NCI-H2196 (cell line): ENCODE measurements at regions not wholly inside any gene's neighbourhood (a gene's known extent, or its start where the extent isn't known, plus 50 kb on each side); places are given as distances from the start of the nearest gene placed in this dataset.
"Not testable (repeated sequence)": the region's sequence is repeated elsewhere in the genome, so short reads cannot be mapped to it uniquely, and the experiment has no call there.

Experiments used
- DNase-seq: peaks from one replicate; lab custom pipeline; 2025; ENCODE audit not compliant: unreplicated experiment; lab: John Stamatoyannopoulos, UW

DNA sequence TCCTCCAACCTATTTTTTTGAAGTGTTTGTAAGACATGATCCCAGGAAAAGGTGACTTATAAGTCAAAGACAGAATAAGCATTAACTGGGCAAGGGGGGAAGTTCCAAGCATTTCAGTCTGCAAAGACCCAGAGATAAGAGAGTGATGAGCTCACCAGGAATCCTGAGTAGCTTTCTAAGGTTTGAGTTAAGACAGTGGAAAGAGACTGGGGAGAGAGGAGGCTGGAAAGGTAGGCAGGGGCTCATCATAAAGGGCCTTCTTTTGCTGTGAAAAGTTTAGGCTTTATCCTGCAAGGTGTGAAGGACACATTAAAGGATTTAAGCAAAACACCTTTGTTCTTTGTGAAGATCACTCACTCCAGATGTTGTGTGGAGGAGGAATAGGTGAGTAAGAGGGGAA, 438.8 kb downstream of the CHL1 start:
- DNase-seq, result no peak

DNA sequence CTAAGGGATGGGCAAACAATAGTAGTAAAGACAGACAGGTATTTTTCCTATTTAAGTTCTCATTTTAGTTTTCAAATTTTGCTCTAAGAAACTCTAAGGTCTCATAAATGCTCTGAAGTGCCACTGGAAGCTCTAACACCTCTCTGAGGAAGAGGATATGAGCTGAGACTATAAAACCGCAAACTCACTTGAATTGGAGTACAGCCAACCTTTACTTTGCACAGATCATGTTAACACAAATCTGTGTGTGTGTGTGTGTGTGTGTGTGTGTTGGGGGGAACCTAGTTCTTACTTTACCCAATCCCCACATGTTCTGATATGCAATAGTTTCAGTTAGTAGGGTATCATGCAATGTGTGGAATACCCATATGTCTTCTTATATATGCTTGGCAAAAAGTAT, 446.8 kb downstream of the CHL1 start:
- no peak for DNase-seq

DNA sequence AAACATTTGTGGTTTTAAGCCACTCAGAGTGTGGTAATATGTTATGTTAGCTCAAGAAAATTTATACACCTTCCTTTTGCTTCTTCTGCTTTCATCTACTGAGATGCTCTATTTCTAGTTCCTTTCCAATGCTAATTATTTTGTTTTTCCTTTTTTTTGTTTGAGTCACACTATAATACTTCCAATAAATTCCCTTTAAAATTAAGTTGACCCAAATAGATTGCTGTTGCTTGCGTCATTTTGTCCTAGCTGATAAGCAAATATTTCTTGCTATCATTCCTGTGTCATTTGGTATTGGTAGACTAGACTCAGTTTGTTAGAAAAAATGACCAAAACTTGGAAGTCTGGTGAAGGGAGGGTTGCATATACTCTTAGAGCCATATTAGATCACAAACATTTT, 437.0 kb upstream of the CNTN6 start:
- DNase-seq, result no peak

DNA sequence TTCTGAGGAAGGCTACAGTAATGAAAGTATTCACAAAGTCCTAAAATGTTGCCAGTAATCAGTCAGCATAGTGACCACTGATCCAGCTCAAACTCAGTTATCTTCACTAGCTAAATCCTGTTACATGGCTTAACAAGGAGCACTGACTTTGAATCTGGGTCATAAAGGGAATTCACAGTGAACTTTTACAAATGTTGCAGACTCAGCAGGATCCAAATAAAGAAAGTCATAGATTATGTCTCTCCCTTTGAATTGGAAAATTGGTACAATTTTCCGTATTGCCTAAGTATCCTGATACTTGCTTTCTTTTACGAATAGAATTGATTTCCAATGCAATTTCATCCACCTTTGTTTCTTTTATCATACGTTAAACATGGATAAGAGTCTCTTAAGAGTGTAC, 431.5 kb upstream of the CNTN6 start:
- DNase-seq, result no peak

DNA sequence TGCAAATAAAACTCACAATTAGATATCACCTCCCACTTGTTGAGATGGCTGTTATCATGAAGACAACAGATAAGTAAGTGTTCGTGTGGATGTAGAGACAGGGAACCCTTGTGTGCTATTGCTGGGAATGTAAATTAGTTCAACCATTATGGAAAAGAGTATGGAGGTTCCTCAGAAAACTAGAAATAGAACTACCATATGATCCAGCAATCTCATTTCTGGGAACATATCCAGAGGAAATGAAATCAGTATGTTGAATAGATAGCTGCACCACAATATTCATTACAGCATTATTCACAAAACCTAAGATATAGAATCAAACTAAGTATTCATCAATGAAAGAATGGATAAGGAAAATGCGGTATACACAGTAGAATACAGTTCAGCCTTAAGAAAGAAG, 418.7 kb upstream of the CNTN6 start:
- no peak for DNase-seq

DNA sequence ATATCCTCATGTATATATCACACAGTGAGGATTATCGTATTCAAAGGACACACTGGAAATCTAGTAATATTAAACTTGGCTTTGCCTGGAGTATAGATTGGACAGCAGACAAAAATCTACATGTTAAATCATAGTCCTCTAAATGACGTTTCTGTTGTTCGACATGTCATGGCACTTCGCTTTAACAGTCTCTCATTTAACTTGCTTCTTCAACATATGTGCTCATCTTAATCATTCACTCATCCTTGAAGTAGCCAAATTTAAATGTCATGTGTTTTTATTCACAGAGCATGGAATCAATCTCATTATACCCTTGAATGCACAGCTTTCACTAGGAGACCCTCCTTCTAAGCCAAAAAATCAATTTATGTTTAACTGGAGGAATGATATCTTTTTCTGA, 417.0 kb upstream of the CNTN6 start:
- no peak for DNase-seq

DNA sequence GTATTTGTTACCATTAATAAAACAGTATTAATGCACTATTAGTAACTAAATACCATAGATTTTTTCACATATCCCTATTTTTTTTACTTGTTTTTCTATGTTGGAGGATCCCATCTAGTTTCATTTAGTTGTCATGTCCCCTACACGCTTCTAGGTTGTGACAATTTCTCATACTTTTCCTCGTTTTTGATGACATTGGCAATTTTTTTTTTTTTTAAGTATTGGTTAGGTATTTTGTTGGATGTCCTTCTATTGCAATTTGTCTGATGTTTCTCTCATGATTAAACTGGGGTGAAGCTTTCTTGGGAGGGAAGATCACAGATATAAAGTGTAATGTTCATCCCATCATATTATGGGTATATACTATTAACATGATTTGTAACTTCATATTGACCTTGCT, 409.1 kb upstream of the CNTN6 start:
- DNase-seq, result no peak

DNA sequence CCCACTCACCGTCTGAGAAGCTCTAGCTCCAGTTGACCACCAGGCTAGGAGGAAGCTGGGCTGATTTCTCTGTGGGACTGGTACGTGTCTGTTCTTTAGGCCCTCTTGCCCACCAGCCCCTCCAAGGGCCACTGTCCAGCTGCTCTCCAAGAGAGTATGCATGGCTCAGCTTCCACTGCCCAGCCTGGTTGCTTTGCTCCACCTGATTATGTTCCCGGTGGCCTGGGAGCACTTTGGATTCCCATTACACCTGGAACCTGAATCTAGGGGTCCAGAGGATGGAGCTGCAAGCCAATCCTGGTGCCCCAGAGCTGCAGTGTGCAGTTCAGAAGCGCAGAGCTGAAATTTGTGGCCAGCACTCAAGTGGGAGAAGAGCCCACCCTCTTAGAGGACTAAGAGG, 402.1 kb upstream of the CNTN6 start:
- no peak for DNase-seq

DNA sequence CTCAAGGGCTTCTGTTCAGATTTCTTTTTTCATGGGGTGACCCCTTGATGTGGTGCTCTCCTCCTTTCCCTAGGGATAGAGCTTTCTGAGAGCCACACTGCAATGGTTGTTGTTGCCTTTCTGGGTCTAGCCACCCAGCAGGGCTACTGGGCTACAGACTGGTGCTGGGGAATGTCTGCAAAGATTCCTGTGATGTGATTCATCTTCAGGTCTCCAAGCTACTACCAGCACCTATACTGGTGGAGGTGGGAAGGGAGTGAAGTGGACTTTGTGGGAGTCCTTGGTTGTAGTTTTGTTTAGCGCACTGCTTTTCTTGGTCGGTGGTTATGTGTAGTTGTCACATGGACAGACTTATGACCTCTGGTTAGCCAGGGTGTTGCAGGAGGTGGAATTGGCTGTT, 392.3 kb upstream of the CNTN6 start:
- DNase-seq, result no peak

DNA sequence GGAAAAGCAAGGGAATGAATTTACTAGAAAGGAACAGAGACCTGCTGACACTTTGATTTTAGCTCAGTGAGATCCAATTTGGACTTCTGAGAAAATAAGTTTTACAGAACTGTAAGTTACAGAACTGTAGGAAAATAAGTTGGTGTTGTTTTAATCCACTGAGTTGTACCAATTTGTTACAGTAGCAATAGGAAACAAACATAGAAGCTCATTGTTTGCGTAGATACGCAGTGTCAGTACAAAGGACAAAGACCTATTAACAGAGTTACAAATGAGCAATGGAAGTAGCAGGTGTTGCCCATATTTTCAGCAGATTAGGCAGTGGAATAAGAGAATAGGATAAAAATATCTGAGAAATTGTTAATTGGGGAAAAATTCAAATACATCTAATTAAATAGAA, 385.8 kb upstream of the CNTN6 start:
- no peak for DNase-seq

DNA sequence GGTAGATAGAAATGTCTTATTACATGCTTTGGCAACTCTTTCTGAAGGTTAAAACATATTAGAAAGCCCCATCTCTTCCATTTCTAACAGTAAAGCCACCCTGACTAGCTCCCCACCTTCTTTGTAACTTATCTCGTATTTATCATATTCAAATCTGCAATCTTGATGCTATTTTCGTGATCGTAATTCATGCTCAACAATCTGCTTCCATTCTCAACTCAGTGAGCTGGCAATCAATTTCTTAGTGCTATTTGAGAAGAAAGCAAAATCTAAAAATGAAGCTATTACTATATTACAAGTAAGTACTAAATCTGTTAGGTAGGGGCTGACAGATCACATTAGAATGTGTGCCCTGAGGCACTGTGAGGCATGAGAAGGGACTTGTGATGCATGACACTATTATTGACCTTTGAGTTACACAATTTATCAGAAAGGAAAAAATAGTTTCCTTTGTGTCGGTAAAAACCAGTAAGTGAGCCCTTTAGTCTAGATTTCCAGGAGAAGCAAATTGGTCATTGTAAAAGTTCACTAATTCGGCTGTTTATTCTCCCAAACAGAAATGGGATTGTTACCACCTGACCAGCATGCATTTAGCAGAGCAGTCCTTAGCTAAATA, 379.7 kb upstream of the CNTN6 start:
- no peak for DNase-seq

DNA sequence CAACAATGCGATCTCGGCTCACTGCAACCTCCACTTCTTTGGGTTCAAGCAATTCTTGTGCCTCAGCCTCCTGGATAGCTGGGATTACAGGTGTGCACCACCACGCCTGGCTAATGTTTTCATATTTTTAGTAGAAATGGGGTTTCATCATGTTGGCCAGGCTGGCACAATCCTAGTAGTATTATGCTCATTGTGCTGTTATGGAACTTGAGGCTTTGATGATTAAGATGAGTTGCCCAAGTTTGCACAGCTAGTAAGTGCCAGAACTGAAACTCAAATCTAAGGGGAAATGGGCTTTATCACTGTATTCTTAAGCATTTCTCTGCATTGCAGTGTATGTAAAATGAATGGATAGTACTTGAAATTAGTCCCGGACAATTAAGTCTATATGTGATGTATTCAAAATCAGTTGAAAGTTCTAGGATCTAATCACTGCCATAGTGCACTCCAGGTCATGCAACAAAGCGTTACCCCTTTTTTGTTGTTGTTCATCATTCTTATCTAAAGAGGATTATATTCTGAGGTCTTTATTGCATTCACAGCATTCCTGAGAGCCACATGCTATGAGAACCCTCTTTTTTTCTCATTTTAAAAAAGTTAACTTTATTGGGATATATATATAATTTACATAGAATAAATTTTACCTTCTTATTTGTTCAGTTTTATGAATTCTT, 378.7 kb upstream of the CNTN6 start:
- DNase-seq, result no peak

DNA sequence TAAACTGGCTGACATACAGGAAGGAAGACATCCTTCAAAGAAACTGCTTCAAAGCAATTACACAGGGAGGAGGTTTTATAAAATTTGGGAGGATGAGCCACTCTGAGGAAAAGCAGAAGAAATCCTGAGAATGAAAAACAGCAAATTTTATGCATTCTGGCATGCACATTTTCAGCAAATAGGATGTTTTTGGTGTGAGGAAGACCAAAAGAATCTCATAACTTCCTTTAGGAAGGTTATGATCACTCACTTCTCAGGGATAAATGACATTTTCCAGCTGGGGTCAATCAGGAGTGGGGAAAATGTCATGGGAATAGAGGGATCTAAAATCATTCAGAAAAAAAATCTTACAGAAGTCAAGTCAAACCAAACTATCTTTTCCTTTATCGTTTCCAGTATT, 371.7 kb upstream of the CNTN6 start:
- DNase-seq, result no peak

DNA sequence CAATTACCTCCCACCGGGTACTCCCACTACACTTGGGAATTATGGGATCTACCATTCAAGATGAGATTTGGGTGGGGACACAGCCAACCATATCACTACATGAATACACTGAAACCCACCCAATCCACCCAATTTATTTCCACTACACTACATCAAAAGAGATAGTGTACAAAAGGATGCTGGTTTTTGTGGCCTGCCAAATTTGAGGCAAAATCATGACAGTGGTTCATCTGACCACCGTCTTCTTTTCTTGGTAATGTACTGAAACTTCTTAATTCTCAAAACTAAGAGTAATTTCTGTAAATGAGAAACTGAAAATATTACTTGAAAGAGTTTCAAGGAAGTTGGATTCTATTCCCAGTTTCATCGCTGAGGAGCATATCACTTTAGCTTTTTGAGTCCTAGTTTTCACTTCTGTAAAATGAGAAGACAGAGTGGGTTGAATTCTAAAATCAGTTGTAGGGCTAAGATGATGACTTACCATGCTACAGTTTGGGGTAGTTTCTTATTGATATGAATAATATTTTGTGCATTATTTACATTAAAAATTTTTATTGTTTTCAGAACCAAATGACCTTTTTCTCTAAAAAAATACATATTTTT, 360.4 kb upstream of the CNTN6 start:
- DNase-seq, result no peak

DNA sequence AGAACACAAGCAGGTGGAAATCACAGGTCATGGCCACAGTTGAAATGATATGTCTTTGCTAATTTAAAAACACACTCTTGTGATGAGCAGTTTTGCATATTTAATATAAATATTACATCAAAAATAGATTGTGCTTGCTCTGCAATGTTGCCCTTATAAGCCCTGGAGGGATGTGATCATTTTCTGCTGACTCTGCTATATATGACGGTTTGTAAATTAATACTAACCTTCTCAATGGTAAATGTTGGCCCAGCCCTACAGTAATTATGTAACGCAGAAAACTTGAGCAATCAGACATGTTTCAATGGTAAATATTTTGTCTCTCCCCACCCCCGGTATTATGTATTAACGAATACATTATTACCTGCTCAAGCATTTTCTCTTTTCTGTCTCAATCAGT, 359.5 kb upstream of the CNTN6 start:
- no peak for DNase-seq

DNA sequence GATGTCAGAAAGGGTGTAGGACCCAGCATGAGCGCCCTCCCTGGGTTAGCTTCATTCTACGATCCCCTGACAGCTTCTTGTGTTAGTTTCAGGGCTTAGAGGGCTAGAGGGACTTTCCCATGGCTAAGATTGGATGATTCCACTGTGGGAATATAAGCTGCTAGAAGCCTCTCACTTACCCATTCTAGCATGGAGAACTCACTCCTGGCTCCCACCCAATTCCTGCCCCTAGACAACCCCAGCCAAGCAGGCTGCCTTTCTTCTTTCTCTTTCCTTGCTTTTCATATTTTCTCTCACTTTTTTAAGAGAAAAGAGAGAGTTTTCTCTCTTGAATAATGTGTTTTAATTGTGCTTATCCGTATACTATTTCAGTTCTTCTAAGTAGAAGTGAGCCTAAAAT, 335.1 kb upstream of the CNTN6 start:
- no peak for DNase-seq

DNA sequence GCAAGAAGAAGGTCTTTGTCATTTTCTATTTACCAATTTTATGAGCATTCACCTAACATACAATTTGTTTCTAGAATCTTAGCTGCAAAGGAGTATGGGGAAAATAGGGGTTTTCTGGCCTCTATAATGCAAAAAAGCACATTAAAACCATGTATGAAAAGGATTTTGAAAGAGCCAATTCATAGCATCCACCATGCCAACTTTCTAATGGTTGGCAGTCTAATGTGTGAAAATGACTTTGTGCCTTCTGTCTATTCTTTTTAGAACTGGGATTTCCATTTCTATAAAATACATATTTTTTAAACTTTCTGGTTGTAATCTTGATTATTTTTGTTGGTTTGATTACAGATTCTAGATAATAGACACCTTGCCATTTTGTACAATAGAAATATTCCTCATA, 333.7 kb upstream of the CNTN6 start:
- no peak for DNase-seq

DNA sequence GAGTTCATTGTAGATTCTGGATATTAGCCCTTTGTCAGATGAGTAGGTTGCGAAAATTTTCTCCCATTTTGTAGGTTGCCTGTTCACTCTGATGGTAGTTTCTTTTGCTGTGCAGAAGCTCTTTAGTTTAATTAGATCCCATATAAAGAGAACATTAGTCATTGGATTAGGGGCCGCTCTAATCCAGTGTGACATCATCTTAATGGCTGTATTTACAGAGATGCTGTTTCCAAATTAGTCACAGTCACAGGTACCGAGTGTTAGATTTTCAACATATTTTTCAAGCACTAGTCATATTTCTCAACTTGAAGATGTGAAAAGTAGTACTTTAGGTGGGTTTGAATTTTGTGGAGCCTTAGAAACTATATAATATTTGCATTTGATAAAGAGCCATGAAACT, 319.4 kb upstream of the CNTN6 start:
- not testable (repeated sequence) for DNase-seq

DNA sequence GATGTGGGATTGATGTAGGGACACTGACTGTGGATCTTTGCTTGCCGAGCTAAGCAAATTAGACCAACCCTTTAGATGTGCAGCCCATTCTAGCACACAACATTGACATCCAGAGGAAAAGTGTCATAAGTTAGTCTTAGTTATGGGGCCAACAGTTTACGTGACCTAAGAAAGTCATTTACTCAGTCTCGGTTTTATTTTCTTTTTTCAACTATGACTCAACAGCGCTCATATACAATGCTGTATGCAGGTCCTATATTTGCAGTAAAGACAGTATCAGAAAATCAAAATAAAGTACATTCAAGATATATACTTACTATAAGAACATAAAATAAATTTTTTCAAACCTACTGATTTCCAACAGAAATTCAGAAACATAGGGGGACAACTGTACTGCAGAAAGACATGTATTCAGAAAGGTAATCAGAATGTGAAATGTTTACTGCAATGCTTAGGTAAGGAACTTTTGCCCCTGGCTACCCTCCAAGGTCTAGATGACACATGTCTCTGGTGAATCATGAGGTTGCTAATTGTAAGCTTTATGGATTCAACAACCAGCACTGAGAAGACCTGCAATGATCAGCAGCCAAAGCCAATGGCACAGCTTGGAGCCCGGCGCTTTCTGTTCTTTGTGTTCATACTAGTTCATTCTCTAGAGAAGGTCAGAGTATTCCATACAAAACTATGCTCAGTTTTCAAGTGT, 317.5 kb upstream of the CNTN6 start:
- no peak for DNase-seq

DNA sequence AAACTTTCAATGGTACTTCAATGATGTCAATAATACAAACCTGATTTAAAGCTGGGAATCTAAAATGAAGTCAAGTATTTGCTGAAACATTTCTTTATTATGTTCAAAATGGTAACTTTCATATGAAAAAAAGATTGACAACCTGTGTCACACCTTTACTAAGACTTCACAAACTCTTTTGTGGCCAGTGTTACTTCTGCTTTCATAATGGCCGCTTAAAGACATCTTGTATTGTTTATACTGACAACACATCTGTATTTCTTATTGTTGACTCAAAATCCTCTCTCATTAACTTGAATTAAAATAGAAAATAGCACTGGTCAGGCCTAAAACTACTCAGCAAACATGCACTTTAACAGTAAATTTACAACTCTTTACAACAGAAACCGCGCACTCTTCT, 312.3 kb upstream of the CNTN6 start:
- DNase-seq, result no peak

DNA sequence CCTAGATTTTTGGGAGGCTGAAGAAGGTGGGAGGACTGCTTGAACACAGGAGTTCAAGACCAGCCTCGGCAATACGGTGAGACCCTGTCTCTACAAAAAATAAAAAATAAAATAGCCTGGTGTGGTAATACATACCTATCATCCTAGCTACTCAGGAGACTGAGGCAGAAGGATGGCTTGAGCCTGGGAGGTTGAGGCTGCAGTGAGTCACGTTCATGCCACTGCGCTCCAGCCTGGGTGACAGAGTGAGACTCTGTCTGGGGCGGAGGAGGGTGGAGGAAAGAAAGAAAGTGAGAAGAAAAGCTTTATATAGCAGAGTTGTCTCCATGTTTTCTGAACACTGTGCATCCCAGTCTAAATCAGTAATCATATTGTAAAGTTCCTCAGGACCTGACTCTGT, 301.4 kb upstream of the CNTN6 start:
- DNase-seq, result no peak

DNA sequence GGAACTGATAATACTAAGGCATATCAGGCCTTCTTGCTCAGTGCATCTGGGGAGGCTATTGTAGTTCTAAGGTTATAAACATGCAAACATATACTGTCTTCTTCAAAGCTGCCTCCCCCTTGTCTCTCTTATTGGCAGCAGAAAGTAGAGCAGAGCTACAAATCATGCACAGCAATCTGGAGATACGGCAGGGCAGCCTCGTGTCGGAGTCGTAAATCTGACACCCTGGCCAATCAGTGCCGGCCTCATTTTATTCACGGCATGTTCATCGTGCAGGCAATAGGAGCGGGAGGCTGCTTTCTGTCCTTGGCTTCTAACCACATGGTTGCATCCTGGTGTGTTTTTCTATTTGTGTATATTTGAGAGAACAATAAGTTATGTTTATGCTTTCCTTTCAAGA, 300.2 kb upstream of the CNTN6 start:
- no peak for DNase-seq
